PC-9 (cell line): ENCODE measurements at regions not wholly inside any gene's neighbourhood (a gene's known extent, or its start where the extent isn't known, plus 50 kb on each side); places are given as distances from the start of the nearest gene placed in this dataset.
A peak's percentile ranks its signal among the peaks of the same experiment; 100 is the strongest.
"Not testable (repeated sequence)": the region's sequence is repeated elsewhere in the genome, so short reads cannot be mapped to it uniquely, and the experiment has no call there.

Experiments used
- BruUV-seq: library from RNA; stranded (reverse); fragments of 400-500 nt; replicated peaks from 2 replicates; lab custom pipeline; 2021; lab: Mats Ljungman, UMichigan
- CTCF ChIA-PET: fragments of 300-600 bp; sonication (Branson Sonifier 250); formaldehyde crosslinking; loops from one replicate; lab custom pipeline; 2022; ENCODE audit warnings: antibody characterized with exemption; lab: Charles Lee
- POLR2A ChIA-PET: fragments of 300-600 bp; sonication (Branson Sonifier 250); formaldehyde crosslinking; loops from one replicate; lab custom pipeline; 2022; ENCODE audit warnings: antibody characterized with exemption; ENCODE audit not compliant: unreplicated experiment; lab: Charles Lee
- DNase-seq, 2 experiments: peaks; one replicate each; pipeline versions ENCODE4 v3.0.0 to v3.0.0-alpha.2; 2015 to 2022; ENCODE audit warnings: mixed read lengths in 1 of 2
- H2AFZ ChIP-seq: fragments of 200-600 bp; sonication (generic); 2 replicates; pipeline ENCODE4 v1.8.1; 2017; ENCODE audit warnings: antibody characterized with exemption
- H3F3A ChIP-seq: fragments of 200-600 bp; sonication (generic); 2 replicates; pipeline ENCODE4 v1.8.1; 2017; ENCODE audit warnings: antibody characterized with exemption, mild to moderate bottlenecking, low read depth; ENCODE audit not compliant: insufficient read depth
- H3K27ac ChIP-seq: fragments of 200-600 bp; sonication (generic); 2 replicates; pipeline ENCODE4 v1.6.1; 2016; ENCODE audit warnings: mixed run types
- H3K27me3 ChIP-seq: fragments of 200-600 bp; sonication (generic); 2 replicates; pipeline ENCODE4 v1.6.1; 2016; ENCODE audit warnings: low read depth, mixed run types; ENCODE audit not compliant: insufficient read depth
- H3K36me3 ChIP-seq: fragments of 200-600 bp; sonication (generic); 2 replicates; pipeline ENCODE4 v1.6.1; 2016; ENCODE audit warnings: low read depth, mixed run types
- H3K4me1 ChIP-seq: fragments of 200-600 bp; sonication (generic); replicated peaks from 2 replicates; pipeline ENCODE4 v1.6.1; 2016; ENCODE audit warnings: mixed run types; ENCODE audit not compliant: insufficient read depth
- H3K4me2 ChIP-seq: fragments of 200-600 bp; sonication (generic); 2 replicates; pipeline ENCODE4 v1.6.1; 2017; ENCODE audit warnings: mixed run types
- H3K4me3 ChIP-seq: fragments of 200-600 bp; sonication (generic); 2 replicates; pipeline ENCODE4 v1.6.1; 2016; ENCODE audit warnings: mixed run types
- H3K79me2 ChIP-seq: fragments of 200-600 bp; sonication (generic); 2 replicates; pipeline ENCODE4 v1.6.1; 2017; ENCODE audit warnings: low read depth, mixed run types
- H3K9me2 ChIP-seq: fragments of 200-600 bp; sonication (generic); 2 replicates; pipeline ENCODE4 v1.8.1; 2017; ENCODE audit warnings: mild to moderate bottlenecking; ENCODE audit not compliant: insufficient read depth
- H3K9me3 ChIP-seq: fragments of 200-600 bp; sonication (generic); 2 replicates; pipeline ENCODE4 v1.8.1; 2016; ENCODE audit warnings: low read depth; ENCODE audit not compliant: insufficient read depth
- H4K20me1 ChIP-seq: fragments of 200-600 bp; sonication (generic); 2 replicates; pipeline ENCODE4 v1.8.1; 2017; ENCODE audit not compliant: insufficient read depth
- CTCF ChIP-seq: fragments of 200-600 bp; sonication (generic); conservative IDR thresholded peaks from 2 replicates; pipeline ENCODE4 v1.6.1; 2017; ENCODE audit warnings: mixed run types, antibody characterized with exemption, mild to moderate bottlenecking, moderate library complexity
- EZH2 ChIP-seq: fragments of 200-600 bp; sonication (generic); IDR thresholded peaks from 2 replicates; pipeline ENCODE4 v1.8.0; 2017; ENCODE audit warnings: antibody characterized with exemption, low read depth
- intact Hi-C: fragments of 100-400 bp; cut with micrococcal nuclease; formaldehyde crosslinking; loops from one replicate; pipeline ENCODE4 v1.10.0; 2022; ENCODE audit not compliant: unreplicated experiment

GRCh38 chr3:95235916-95236315, 1173.1 kb downstream of the NSUN3 start:
- DNase-seq = no peak

GRCh38 chr3:95237783-95238182, 1174.9 kb downstream of the NSUN3 start:
- DNase-seq = no peak
- ChIA-PET POLR2A (no interaction called here), CTCF (no interaction called here)
- BruUV-seq = no TSS peak
- no peak overlapping the region for H3K4me3 ChIP-seq
- no peaks in the 10 kb centered on the region for H4K20me1 ChIP-seq
- intact Hi-C loops = no loop called here
- H3K4me2 ChIP-seq = no peak overlapping the region
- H3F3A ChIP-seq = no peaks in the 10 kb centered on the region
- H3K27ac ChIP-seq = no peak overlapping the region
- no peaks in the 10 kb centered on the region for H3K4me1 ChIP-seq
- no peaks in the 10 kb centered on the region for H3K36me3 ChIP-seq
- no peaks in the 10 kb centered on the region for H3K27me3 ChIP-seq
- peak overlapping the region; percentile 20; the same call in 1 of the 2 replicates for H2AFZ ChIP-seq
- no peaks in the 10 kb centered on the region for H3K9me3 ChIP-seq
- no peaks in the 10 kb centered on the region for H3K9me2 ChIP-seq
- TF ChIP-seq EZH2 (no peak), CTCF (no peak)
- no peaks in the 10 kb centered on the region for H3K79me2 ChIP-seq

More at GRCh38 chr3:95235916-95236315, 1173.1 kb downstream of the NSUN3 start:
- H3F3A ChIP-seq = no peaks in the 10 kb centered on the region
- TF ChIP-seq EZH2 (no peak), CTCF (no peak)
- ChIA-PET CTCF (no interaction called here), POLR2A (no interaction called here)
- no peaks in the 10 kb centered on the region for H4K20me1 ChIP-seq
- H3K4me3 ChIP-seq = no peak overlapping the region
- H3K27ac ChIP-seq = no peak overlapping the region
- H3K27me3 ChIP-seq = no peaks in the 10 kb centered on the region
- no peaks in the 10 kb centered on the region for H3K79me2 ChIP-seq
- no peaks in the 10 kb centered on the region for H3K9me2 ChIP-seq
- intact Hi-C loops = no loop called here
- no peaks in the 10 kb centered on the region for H3K36me3 ChIP-seq
- no TSS peak for BruUV-seq
- H3K9me3 ChIP-seq = no peaks in the 10 kb centered on the region
- no peak overlapping the region for H3K4me2 ChIP-seq
- no peaks in the 10 kb centered on the region for H3K4me1 ChIP-seq
- H2AFZ ChIP-seq = no peak overlapping the region

- no peaks in the 10 kb centered on the region for H4K20me1 ChIP-seq
- no peaks in the 10 kb centered on the region for H3K27me3 ChIP-seq
Observed at GRCh38 chr3:95240395-95240794, 1177.5 kb downstream of the NSUN3 start.

GRCh38 chr3:95241256-95241655, 1178.4 kb downstream of the NSUN3 start:
- H4K20me1 ChIP-seq, H3K27me3 ChIP-seq, BruUV-seq, CTCF ChIA-PET, DNase-seq, H3K36me3 ChIP-seq, H3F3A ChIP-seq, H2AFZ ChIP-seq, H3K4me2 ChIP-seq, intact Hi-C loops, H3K9me3 ChIP-seq, H3K4me1 ChIP-seq, H3K9me2 ChIP-seq, H3K27ac ChIP-seq, POLR2A ChIA-PET, H3K4me3 ChIP-seq, H3K79me2 ChIP-seq: not testable (repeated sequence)

More at GRCh38 chr3:95240395-95240794, 1177.5 kb downstream of the NSUN3 start:
- no peak overlapping the region for H3K4me3 ChIP-seq
- no peaks in the 10 kb centered on the region for H3K9me2 ChIP-seq
- no peak overlapping the region for H3K4me2 ChIP-seq
- H3K36me3 ChIP-seq = no peaks in the 10 kb centered on the region
- no peak for DNase-seq
- H3F3A ChIP-seq = no peaks in the 10 kb centered on the region
- H2AFZ ChIP-seq = no peak overlapping the region
- intact Hi-C loops = no loop called here
- POLR2A ChIA-PET = no interaction called here
- no peaks in the 10 kb centered on the region for H3K79me2 ChIP-seq
- CTCF ChIA-PET = no interaction called here
- H3K9me3 ChIP-seq = no peaks in the 10 kb centered on the region
- no peak overlapping the region for H3K27ac ChIP-seq
- no peak for TF ChIP-seq EZH2
- H3K4me1 ChIP-seq = no peaks in the 10 kb centered on the region
- no TSS peak for BruUV-seq
